Activated CD4-positive, alpha-beta T cell treated with anti-CD3 and anti-CD28 coated beads for 36 hours (primary cell): ENCODE measurements at regions not wholly inside any gene's neighbourhood (a gene's known extent, or its start where the extent isn't known, plus 50 kb on each side); places are given as distances from the start of the nearest gene placed in this dataset.
"Not testable (repeated sequence)": the region's sequence is repeated elsewhere in the genome, so short reads cannot be mapped to it uniquely, and the experiment has no call there.

Experiments used
- ATAC-seq: fragments of 200-7000 bp; cut with Tn5 transposase; one replicate; pipeline ENCODE4 v1.10.0; 2021; ENCODE audit warnings: mild to moderate bottlenecking, moderate library complexity
- CTCF ChIA-PET: fragments of 350-600 bp; sonication (Branson Sonifier 250); formaldehyde crosslinking; loops from one replicate; lab custom pipeline; 2021; ENCODE audit warnings: antibody characterized with exemption; lab: Charles Lee
- POLR2A ChIA-PET: fragments of 350-600 bp; sonication (Branson Sonifier 250); formaldehyde crosslinking; loops from one replicate; lab custom pipeline; 2021; ENCODE audit warnings: antibody characterized with exemption, inconsistent platforms; lab: Charles Lee
- DNase-seq: peaks from one replicate; pipeline ENCODE4 v3.0.0-alpha.2; 2020
- H3K27ac Mint-ChIP-seq: one replicate; pipeline ENCODE4 v1.8.0; 2021; ENCODE audit warnings: mixed read lengths
- H3K27me3 Mint-ChIP-seq: one replicate; pipeline ENCODE4 v1.8.0; 2021; ENCODE audit warnings: mixed read lengths
- H3K36me3 Mint-ChIP-seq: one replicate; pipeline ENCODE4 v1.8.0; 2021; ENCODE audit warnings: low read depth, mixed read lengths
- H3K4me1 Mint-ChIP-seq: one replicate; pipeline ENCODE4 v1.8.0; 2021; ENCODE audit warnings: mixed read lengths
- H3K4me3 Mint-ChIP-seq: one replicate; pipeline ENCODE4 v1.8.0; 2021; ENCODE audit warnings: mild to moderate bottlenecking, moderate library complexity, mixed read lengths
- H3K9me3 Mint-ChIP-seq: one replicate; pipeline ENCODE4 v1.8.0; 2021; ENCODE audit warnings: low read depth, mixed read lengths
- intact Hi-C, 2 experiments: fragments of 100-400 bp; cut with DNase I in 1 of 2; cut with micrococcal nuclease in 1 of 2; formaldehyde crosslinking; loops; one replicate each; pipeline versions ENCODE4 v1.14.2 to v1.15.1; 2022 to 2024; cut with DNase I, micrococcal nuclease

GRCh38 chr4:4057226-4057625 lies 169.5 kb downstream of the OTOP1 start:
- H3K4me1 Mint-ChIP-seq, H3K36me3 Mint-ChIP-seq, H3K4me3 Mint-ChIP-seq, ATAC-seq, DNase-seq, CTCF ChIA-PET, H3K27ac Mint-ChIP-seq, POLR2A ChIA-PET, H3K9me3 Mint-ChIP-seq, intact Hi-C loops: not testable (repeated sequence)
- peaks cover 15% of the 10 kb centered on the region for H3K27me3 Mint-ChIP-seq

GRCh38 chr4:4084171-4084570 lies 142.6 kb downstream of the OTOP1 start:
- H3K27ac Mint-ChIP-seq, H3K4me3 Mint-ChIP-seq, intact Hi-C loops, POLR2A ChIA-PET, H3K36me3 Mint-ChIP-seq, H3K4me1 Mint-ChIP-seq, CTCF ChIA-PET, H3K9me3 Mint-ChIP-seq, ATAC-seq, DNase-seq: not testable (repeated sequence)
- peaks cover 18% of the 10 kb centered on the region for H3K27me3 Mint-ChIP-seq

- H3K36me3 Mint-ChIP-seq, CTCF ChIA-PET: not testable (repeated sequence)
Observed at GRCh38 chr4:4089716-4090419, 136.9 kb downstream of the OTOP1 start.

GRCh38 chr4:4090720-4091119 lies 136.0 kb downstream of the OTOP1 start:
- intact Hi-C loops, H3K27ac Mint-ChIP-seq, H3K27me3 Mint-ChIP-seq, DNase-seq, H3K4me3 Mint-ChIP-seq, H3K36me3 Mint-ChIP-seq, CTCF ChIA-PET, H3K9me3 Mint-ChIP-seq, H3K4me1 Mint-ChIP-seq, ATAC-seq, POLR2A ChIA-PET: not testable (repeated sequence)

More at GRCh38 chr4:4089716-4090419, 136.9 kb downstream of the OTOP1 start:
- intact Hi-C loops, H3K9me3 Mint-ChIP-seq, DNase-seq, ATAC-seq, H3K27ac Mint-ChIP-seq, H3K4me1 Mint-ChIP-seq, POLR2A ChIA-PET, H3K4me3 Mint-ChIP-seq, H3K27me3 Mint-ChIP-seq: not testable (repeated sequence)

GRCh38 chr4:4092159-4092558 lies 134.6 kb downstream of the OTOP1 start:
- ATAC-seq: not testable (repeated sequence)

GRCh38 chr4:4099610-4100009 lies 127.1 kb downstream of the OTOP1 start:
- ATAC-seq, H3K27ac Mint-ChIP-seq, DNase-seq, POLR2A ChIA-PET, intact Hi-C loops, H3K36me3 Mint-ChIP-seq, H3K9me3 Mint-ChIP-seq, CTCF ChIA-PET, H3K4me3 Mint-ChIP-seq, H3K4me1 Mint-ChIP-seq: not testable (repeated sequence)
- peaks cover 12% of the 10 kb centered on the region for H3K27me3 Mint-ChIP-seq

More at GRCh38 chr4:4092159-4092558, 134.6 kb downstream of the OTOP1 start:
- CTCF ChIA-PET, H3K27ac Mint-ChIP-seq, H3K4me1 Mint-ChIP-seq, H3K27me3 Mint-ChIP-seq, H3K9me3 Mint-ChIP-seq, POLR2A ChIA-PET, DNase-seq, intact Hi-C loops, H3K36me3 Mint-ChIP-seq, H3K4me3 Mint-ChIP-seq: not testable (repeated sequence)

- H3K9me3 Mint-ChIP-seq, H3K27ac Mint-ChIP-seq, POLR2A ChIA-PET, H3K4me1 Mint-ChIP-seq, ATAC-seq, H3K36me3 Mint-ChIP-seq, DNase-seq: not testable (repeated sequence)
- Mint-ChIP-seq H3K27me3 (peaks cover 39% of the 10 kb centered on the region), H3K4me3 (peak overlapping the region; percentile 39)
- CTCF ChIA-PET: interaction anchor here (0.8 kb wide), 1 partner anchor 1032 kb away, joined by 3 read pairs; the partner anchor contains the start of gene HTT
- intact Hi-C loops: loop anchor here (1.0 to 5.0 kb wide), 3 partner anchors 75 to 122 kb away; no protein-coding TSS in a partner anchor
Observed at GRCh38 chr4:4106923-4107322, 119.8 kb downstream of the OTOP1 start.

- intact Hi-C loops: loop anchor here (1.0 to 5.0 kb wide), 3 partner anchors 75 to 122 kb away; no protein-coding TSS in a partner anchor
- H3K4me1 Mint-ChIP-seq, H3K9me3 Mint-ChIP-seq, POLR2A ChIA-PET, H3K36me3 Mint-ChIP-seq, H3K27ac Mint-ChIP-seq: not testable (repeated sequence)
- CTCF ChIA-PET: interaction anchor here (0.6 to 0.8 kb wide), 3 partner anchors 76 to 1033 kb away, joined by 3 read pairs; partner anchors contain the start of gene HTT
- Mint-ChIP-seq H3K4me3 (peak overlapping the region; percentile 39), H3K27me3 (peaks cover 33% of the 10 kb centered on the region)
- DNase-seq: peak; percentile 85
- ATAC-seq: peak; percentile 85
Observed at GRCh38 chr4:4107411-4108107, 119.2 kb downstream of the OTOP1 start.

GRCh38 chr4:4115381-4115780 lies 111.3 kb downstream of the OTOP1 start:
- H3K27ac Mint-ChIP-seq, H3K9me3 Mint-ChIP-seq, H3K4me3 Mint-ChIP-seq, ATAC-seq, H3K27me3 Mint-ChIP-seq, intact Hi-C loops, DNase-seq, H3K36me3 Mint-ChIP-seq, POLR2A ChIA-PET, H3K4me1 Mint-ChIP-seq, CTCF ChIA-PET: not testable (repeated sequence)

GRCh38 chr4:4116901-4117300 lies 109.8 kb downstream of the OTOP1 start:
- H3K9me3 Mint-ChIP-seq, H3K27me3 Mint-ChIP-seq, H3K4me3 Mint-ChIP-seq, POLR2A ChIA-PET, H3K36me3 Mint-ChIP-seq, H3K27ac Mint-ChIP-seq, intact Hi-C loops, H3K4me1 Mint-ChIP-seq, DNase-seq, CTCF ChIA-PET, ATAC-seq: not testable (repeated sequence)

- H3K4me3 Mint-ChIP-seq, POLR2A ChIA-PET, DNase-seq, intact Hi-C loops, H3K4me1 Mint-ChIP-seq, CTCF ChIA-PET, H3K27ac Mint-ChIP-seq, H3K9me3 Mint-ChIP-seq, H3K36me3 Mint-ChIP-seq, ATAC-seq, H3K27me3 Mint-ChIP-seq: not testable (repeated sequence)
Observed at GRCh38 chr4:4134368-4134767, 92.4 kb downstream of the OTOP1 start.

- H3K27me3 Mint-ChIP-seq, ATAC-seq, POLR2A ChIA-PET, H3K36me3 Mint-ChIP-seq, H3K9me3 Mint-ChIP-seq, H3K4me3 Mint-ChIP-seq, intact Hi-C loops, DNase-seq, H3K4me1 Mint-ChIP-seq, H3K27ac Mint-ChIP-seq, CTCF ChIA-PET: not testable (repeated sequence)
Observed at GRCh38 chr4:4136621-4137020, 90.1 kb downstream of the OTOP1 start.
